ENCODE measurements at regions not wholly inside any gene's neighbourhood (a gene's known extent, or its start where the extent isn't known, plus 50 kb on each side); places are given as distances from the start of the nearest gene placed in this dataset.
"Not testable (repeated sequence)": the region's sequence is repeated elsewhere in the genome, so short reads cannot be mapped to it uniquely, and the experiment has no call there.

DNA sequence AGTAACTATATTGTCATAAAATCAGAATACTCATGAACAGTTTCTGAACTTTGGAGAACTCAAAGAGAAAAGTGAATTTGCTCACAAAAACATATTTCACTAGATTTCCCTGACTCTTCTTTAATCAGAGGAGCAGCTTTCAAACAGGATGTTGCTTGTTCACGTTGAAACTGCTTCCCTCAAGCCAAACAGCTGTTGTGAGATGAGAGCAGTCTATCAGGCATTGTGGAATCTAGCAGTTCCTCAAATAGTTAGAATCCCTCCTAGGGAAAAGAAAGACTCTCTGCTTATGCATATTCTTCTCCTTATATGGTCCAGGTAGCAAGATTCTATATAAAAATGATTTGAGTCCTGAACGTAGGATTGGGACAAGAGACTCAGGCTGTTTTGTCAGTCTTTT, 1012.1 kb downstream of the FAM133A start:
- no peak for DNase-seq (ENCODE audit: low read depth)
- no peak overlapping the region for H3K4me3 ChIP-seq (ENCODE audit: low read depth, low read length)
- TF ChIP-seq, protein P1, sequence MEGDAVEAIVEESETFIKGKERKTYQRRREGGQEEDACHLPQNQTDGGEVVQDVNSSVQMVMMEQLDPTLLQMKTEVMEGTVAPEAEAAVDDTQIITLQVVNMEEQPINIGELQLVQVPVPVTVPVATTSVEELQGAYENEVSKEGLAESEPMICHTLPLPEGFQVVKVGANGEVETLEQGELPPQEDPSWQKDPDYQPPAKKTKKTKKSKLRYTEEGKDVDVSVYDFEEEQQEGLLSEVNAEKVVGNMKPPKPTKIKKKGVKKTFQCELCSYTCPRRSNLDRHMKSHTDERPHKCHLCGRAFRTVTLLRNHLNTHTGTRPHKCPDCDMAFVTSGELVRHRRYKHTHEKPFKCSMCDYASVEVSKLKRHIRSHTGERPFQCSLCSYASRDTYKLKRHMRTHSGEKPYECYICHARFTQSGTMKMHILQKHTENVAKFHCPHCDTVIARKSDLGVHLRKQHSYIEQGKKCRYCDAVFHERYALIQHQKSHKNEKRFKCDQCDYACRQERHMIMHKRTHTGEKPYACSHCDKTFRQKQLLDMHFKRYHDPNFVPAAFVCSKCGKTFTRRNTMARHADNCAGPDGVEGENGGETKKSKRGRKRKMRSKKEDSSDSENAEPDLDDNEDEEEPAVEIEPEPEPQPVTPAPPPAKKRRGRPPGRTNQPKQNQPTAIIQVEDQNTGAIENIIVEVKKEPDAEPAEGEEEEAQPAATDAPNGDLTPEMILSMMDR (IDR thresholded peaks at IDR 0.05; ENCODE audit: insufficient read depth, low read length) = no peak

DNA sequence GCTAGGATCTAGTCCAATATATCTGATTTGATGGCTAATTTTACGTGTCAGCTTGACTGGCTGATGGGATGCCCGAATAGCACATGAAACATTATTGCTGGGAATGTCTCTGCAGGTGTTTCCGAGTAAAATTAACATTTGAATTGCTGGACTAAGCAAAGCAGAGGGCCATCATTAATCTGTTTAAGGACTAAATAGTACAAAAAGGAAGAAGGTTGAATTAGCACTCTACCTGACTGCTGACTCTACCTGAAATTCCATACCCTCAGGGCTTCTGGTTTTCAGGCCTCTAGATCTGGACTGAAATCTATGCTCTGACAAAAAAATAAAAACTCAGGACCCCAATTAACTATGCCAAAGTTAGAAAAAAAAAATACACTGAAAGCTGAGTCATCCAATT, 1021.9 kb downstream of the FAM133A start:
- no peak overlapping the region for H3K4me3 ChIP-seq (ENCODE audit: low read depth, low read length)
- TF ChIP-seq, protein P1 (IDR thresholded peaks at IDR 0.05; ENCODE audit: insufficient read depth, low read length) = no peak
- no peak for DNase-seq (ENCODE audit: low read depth)

DNA sequence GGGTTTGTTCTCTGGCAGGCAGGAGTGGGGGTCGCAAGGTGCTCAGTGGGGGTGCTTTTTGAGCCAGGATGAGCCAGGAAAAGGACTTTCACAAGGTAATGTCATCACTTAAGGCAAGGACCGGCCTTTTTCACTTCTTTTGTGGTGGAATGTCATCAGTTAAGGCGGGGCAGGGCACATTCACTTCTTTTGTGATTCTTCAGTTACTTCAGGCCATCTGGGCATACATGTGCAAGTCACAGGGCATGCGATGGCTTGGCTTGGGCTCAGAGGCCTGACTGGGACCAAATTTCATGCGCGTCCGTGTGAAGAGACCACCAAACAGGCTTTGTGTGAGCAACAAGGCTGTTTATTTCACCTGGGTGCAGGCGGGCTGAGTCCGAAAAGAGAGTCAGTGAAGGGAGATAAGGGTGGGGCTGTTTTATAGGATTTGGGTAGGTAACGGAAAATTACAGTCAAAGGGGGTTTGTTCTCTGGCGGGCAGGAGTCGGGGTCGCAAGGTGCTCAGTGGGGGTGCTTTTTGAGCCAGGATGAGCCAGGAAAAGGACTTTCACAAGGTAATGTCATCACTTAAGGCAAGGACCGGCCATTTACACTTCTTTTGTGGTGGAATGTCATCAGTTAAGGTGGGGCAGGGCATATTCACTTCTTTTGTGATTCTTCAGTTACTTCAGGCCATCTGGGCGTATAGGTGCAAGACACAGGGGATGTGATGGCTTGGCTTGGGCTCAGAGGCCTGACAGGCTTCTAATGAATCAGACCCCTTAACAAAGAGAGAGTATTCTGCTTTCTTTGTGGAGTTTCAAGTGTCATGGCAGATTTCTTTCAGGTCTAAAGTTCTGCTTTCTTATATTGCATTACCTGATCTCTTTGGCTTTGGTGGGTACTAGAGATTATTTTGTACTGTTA, 1030.6 kb downstream of the FAM133A start:
- not testable (repeated sequence) for H3K4me3 ChIP-seq (ENCODE audit: low read depth, low read length); DNase-seq (ENCODE audit: low read depth)

DNA sequence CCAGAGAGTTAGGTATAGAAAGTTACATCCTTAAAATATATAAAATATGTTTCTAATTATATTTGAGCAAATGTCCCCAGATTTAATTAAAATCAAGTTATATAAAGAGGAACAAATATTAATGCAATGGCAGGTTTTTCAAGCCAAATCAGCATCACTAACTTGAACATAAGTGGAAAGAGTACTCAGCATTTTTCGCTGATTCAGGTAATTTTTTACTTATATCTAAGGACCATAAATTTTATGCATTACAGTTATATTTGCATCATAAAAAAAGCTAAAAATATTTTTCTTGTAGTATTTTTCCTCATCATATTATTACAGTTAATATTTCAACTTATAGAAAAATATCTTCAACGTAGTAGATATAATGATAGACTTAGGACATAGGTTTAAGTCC, 1047.4 kb downstream of the FAM133A start:
- TF ChIP-seq, protein P1 (IDR thresholded peaks at IDR 0.05; ENCODE audit: insufficient read depth, low read length) = no peak
- no peak overlapping the region for H3K4me3 ChIP-seq (ENCODE audit: low read depth, low read length)
- no peak for DNase-seq (ENCODE audit: low read depth)

DNA sequence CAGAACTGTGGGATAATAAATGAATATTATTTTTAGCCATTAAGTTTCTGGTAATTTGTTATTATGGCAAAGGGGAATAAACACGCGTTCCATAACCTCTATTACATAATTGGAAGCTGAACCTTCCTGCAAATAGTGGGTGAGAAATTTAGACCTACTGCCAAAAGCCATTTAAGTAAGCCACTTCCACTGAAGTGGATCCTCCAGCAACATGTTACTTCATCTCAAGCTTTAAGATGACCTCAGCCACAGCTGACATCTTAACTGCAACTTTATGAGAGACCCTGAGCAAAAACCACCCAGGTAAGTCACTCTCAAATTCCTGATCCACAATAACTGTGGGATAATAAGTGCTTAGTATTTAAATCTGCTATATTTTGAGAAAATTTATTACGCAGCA, 1048.6 kb downstream of the FAM133A start:
- DNase-seq (ENCODE audit: low read depth) = no peak
- TF ChIP-seq, protein P1 (IDR thresholded peaks at IDR 0.05; ENCODE audit: insufficient read depth, low read length) = no peak
- H3K4me3 ChIP-seq (ENCODE audit: low read depth, low read length) = no peak overlapping the region

DNA sequence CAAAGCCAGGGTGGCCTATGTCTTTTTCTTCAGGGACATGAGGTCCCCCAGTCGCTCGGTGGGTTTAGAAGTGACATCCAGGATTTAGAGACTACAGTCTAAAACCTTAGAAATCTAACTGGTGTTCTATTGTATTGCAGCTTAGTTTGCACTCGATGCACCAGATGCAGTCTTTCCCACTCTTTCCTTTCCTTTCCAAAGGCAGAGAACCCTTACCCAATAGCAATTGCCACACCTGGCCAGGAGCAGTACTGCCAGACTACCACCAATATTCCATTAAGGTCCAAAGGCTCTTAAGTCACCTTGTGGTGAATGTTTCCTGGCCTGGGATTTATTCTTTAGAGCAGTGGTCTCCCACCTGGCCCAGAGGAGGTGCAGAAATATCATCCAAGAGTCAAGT, 1068.8 kb downstream of the FAM133A start:
- H3K4me3 ChIP-seq (ENCODE audit: low read depth, low read length) = no peak overlapping the region
- no peak for DNase-seq (ENCODE audit: low read depth)
- TF ChIP-seq, protein P1 (IDR thresholded peaks at IDR 0.05; ENCODE audit: insufficient read depth, low read length) = no peak

DNA sequence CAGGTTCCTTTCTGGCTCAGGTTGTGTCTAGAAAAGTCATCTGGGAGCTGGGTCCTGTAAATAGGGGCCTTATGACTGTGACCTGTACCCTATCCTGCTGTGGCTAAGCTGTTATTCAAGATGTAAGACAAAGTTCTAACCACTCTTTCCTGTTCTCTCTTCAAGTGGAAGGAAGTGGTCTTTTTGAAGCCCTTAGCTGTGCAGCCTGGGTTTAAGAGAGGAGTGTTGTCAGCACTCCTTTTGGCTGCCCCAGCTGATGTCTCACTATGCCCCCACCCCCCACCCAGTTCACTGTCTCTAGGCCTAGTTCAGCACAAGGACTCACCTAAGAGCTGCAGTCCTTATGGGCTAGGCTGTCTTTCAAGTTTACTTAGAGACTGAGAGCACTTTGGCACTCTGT, 1069.5 kb downstream of the FAM133A start:
- H3K4me3 ChIP-seq (ENCODE audit: low read depth, low read length) = no peak overlapping the region
- no peak for DNase-seq (ENCODE audit: low read depth)
- TF ChIP-seq, protein P1 (IDR thresholded peaks at IDR 0.05; ENCODE audit: insufficient read depth, low read length) = no peak

All from fibroblast of the aortic adventitia (primary cell).